Neuronal stem cell (in vitro differentiated cells): ENCODE measurements at regions not wholly inside any gene's neighbourhood (a gene's known extent, or its start where the extent isn't known, plus 50 kb on each side); places are given as distances from the start of the nearest gene placed in this dataset.

Experiments used
- DNase-seq: peaks from one replicate; pipeline ENCODE4 v3.0.0-alpha.2; 2013; ENCODE audit warnings: low spot score
- H2AFZ ChIP-seq: one replicate; pipeline ENCODE4 v1.6.1; 2013; ENCODE audit warnings: mild to moderate bottlenecking, low read length, inconsistent platforms
- H2AK5ac ChIP-seq: 2 replicates; pipeline ENCODE4 v1.6.1; 2013; ENCODE audit warnings: low read depth, mild to moderate bottlenecking, inconsistent platforms, low read length, moderate library complexity, mixed read lengths
- H2BK120ac ChIP-seq: 2 replicates; pipeline ENCODE4 v1.6.1; 2013; ENCODE audit warnings: low read depth, mild to moderate bottlenecking, inconsistent platforms, low read length, moderate library complexity, mixed read lengths
- H2BK12ac ChIP-seq: one replicate; pipeline ENCODE4 v1.6.1; 2013; ENCODE audit warnings: low read length, inconsistent platforms
- H2BK15ac ChIP-seq: 2 replicates; pipeline ENCODE4 v1.6.1; 2013; ENCODE audit warnings: mild to moderate bottlenecking, low read length, inconsistent platforms, mixed read lengths
- H2BK5ac ChIP-seq: one replicate; pipeline ENCODE4 v1.6.1; 2013; ENCODE audit warnings: inconsistent platforms, mild to moderate bottlenecking, low read length, moderate library complexity
- H3K14ac ChIP-seq: one replicate; pipeline ENCODE4 v1.6.1; 2013; ENCODE audit warnings: low read length, inconsistent platforms
- H3K18ac ChIP-seq: 2 replicates; pipeline ENCODE4 v1.6.1; 2013; ENCODE audit warnings: low read length, inconsistent platforms
- H3K23ac ChIP-seq: 2 replicates; pipeline ENCODE4 v1.6.1; 2013; ENCODE audit warnings: low read depth, mild to moderate bottlenecking, mixed read lengths, low read length, inconsistent platforms; ENCODE audit not compliant: poor library complexity
- H3K27ac ChIP-seq: replicated peaks from 3 replicates; pipeline ENCODE4 v1.5.1; 2013; ENCODE audit warnings: low read length, inconsistent platforms
- H3K27me3 ChIP-seq, 3 experiments: 2 replicates each; pipeline ENCODE4 v1.6.1; 2013; ENCODE audit warnings: low read length in 3 of 3, mild to moderate bottlenecking in 2 of 3, inconsistent platforms in 1 of 3, low read depth in 1 of 3, mixed read lengths in 1 of 3, moderate library complexity in 1 of 3; ENCODE audit not compliant: control insufficient read depth in 3 of 3, insufficient read depth in 3 of 3
- H3K36me3 ChIP-seq, 2 donors: replicated peaks in 1 of 2; 2 replicates each; pipeline ENCODE4 v1.6.1; 2013; ENCODE audit warnings: low read length in 2 of 2; ENCODE audit not compliant: control insufficient read depth in 2 of 2, insufficient read depth in 2 of 2
- H3K4ac ChIP-seq: 2 replicates; pipeline ENCODE4 v1.6.1; 2013; ENCODE audit warnings: inconsistent platforms, mild to moderate bottlenecking, low read length, moderate library complexity
- H3K4me1 ChIP-seq, 2 donors: 1 replicate in 1 of 2; 2 replicates in 1 of 2; pipeline ENCODE4 v1.6.1; 2013; ENCODE audit warnings: low read length in 2 of 2, low read depth in 1 of 2; ENCODE audit not compliant: control insufficient read depth in 2 of 2, insufficient read depth in 1 of 2
- H3K4me2 ChIP-seq: one replicate; pipeline ENCODE4 v1.6.1; 2013; ENCODE audit warnings: mild to moderate bottlenecking, low read length, inconsistent platforms; ENCODE audit not compliant: insufficient read depth, poor library complexity, severe bottlenecking
- H3K4me3 ChIP-seq, 2 donors: 2 replicates each; pipeline ENCODE4 v1.5.1; 2013; ENCODE audit warnings: low read length in 2 of 2, mild to moderate bottlenecking in 2 of 2, inconsistent platforms in 1 of 2, moderate library complexity in 1 of 2
- H3K79me1 ChIP-seq: one replicate; pipeline ENCODE4 v1.6.1; 2013; ENCODE audit warnings: low read depth, mild to moderate bottlenecking, inconsistent platforms, low read length, moderate library complexity
- H3K9ac ChIP-seq: one replicate; pipeline ENCODE4 v1.6.1; 2013; ENCODE audit warnings: mild to moderate bottlenecking, low read depth, low read length, inconsistent platforms; ENCODE audit not compliant: poor library complexity
- H3K9me3 ChIP-seq, 2 donors: replicated peaks in 1 of 2; 2 replicates each; pipeline versions ENCODE3 to v1.6.1; 2013; ENCODE audit warnings: low read length in 2 of 2, mild to moderate bottlenecking in 2 of 2, inconsistent platforms in 1 of 2, low read depth in 1 of 2, mixed read lengths in 1 of 2, moderate library complexity in 1 of 2; ENCODE audit not compliant: control insufficient read depth in 2 of 2, insufficient read depth in 1 of 2
- H4K8ac ChIP-seq: one replicate; pipeline ENCODE4 v1.6.1; 2013; ENCODE audit warnings: low read depth, mild to moderate bottlenecking, inconsistent platforms, low read length, moderate library complexity
- H4K91ac ChIP-seq: one replicate; pipeline ENCODE4 v1.6.1; 2013; ENCODE audit warnings: low read length, low read depth, mild to moderate bottlenecking, inconsistent platforms; ENCODE audit not compliant: poor library complexity
- WGBS, 2 donors: extraction: QIAGEN DNeasy Blood & Tissue Kit; methylation state at CpG; one replicate each; pipeline ENCODE4 v1.1.7; 2013; ENCODE audit warnings: missing lambda C conversion rate in 2 of 2, mixed read lengths in 1 of 2; ENCODE audit not compliant: insufficient read length in 2 of 2, insufficient replicate concordance in 1 of 2; ENCODE audit errors: extremely low coverage in 2 of 2; 5-methylcytosine and 5-hydroxymethylcytosine counted together

- Histone ChIP-seq H3K9ac (no peak overlapping the region), H3K9me3 (no peaks in the 10 kb centered on the region), H3K36me3 (no peaks in the 10 kb centered on the region), H2BK5ac (no peak overlapping the region), H2BK12ac (no peak overlapping the region), H4K91ac (no peak overlapping the region), H3K4me1 (peaks cover 0 to 2% of the 10 kb centered on the region in 2 donors), H3K79me1 (no peaks in the 10 kb centered on the region), H3K14ac (peak overlapping the region; percentile 75), H2BK120ac (no peak overlapping the region), H3K18ac (no peak overlapping the region), H3K4me2 (no peak overlapping the region), H3K4me3 (no peak overlapping the region), H2AK5ac (no peak overlapping the region), H3K27ac (no peak overlapping the region), H2AFZ (no peak overlapping the region), H2BK15ac (no peak overlapping the region), H4K8ac (no peak overlapping the region), H3K23ac (no peak overlapping the region), H3K27me3 (peaks cover 0 to 24% (median 0%) of the 10 kb centered on the region in 3 experiments), H3K4ac (no peak overlapping the region)
- DNase-seq = no peak
- WGBS, 2 donors = no CpG with 5 or more reads among the region's 8 CpGs
Observed at GRCh38 chr2:121038891-121039616, 245.9 kb downstream of the TFCP2L1 start.

GRCh38 chr2:121039679-121040078, 245.3 kb downstream of the TFCP2L1 start:
- no peak overlapping the region for H3K4me2 ChIP-seq
- no peak overlapping the region for H3K14ac ChIP-seq
- H2AFZ ChIP-seq = no peak overlapping the region
- no peak overlapping the region for H2BK120ac ChIP-seq
- H2BK15ac ChIP-seq = no peak overlapping the region
- no peak overlapping the region for H3K27ac ChIP-seq
- H3K36me3 ChIP-seq = no peaks in the 10 kb centered on the region
- DNase-seq = no peak
- H3K27me3 ChIP-seq = peaks cover 0 to 20% (median 0%) of the 10 kb centered on the region in 3 experiments
- H3K23ac ChIP-seq = no peak overlapping the region
- no peak overlapping the region for H4K8ac ChIP-seq
- no peak overlapping the region for H2BK5ac ChIP-seq
- no peak overlapping the region for H4K91ac ChIP-seq
- no peak overlapping the region for H2BK12ac ChIP-seq
- no peak overlapping the region for H3K18ac ChIP-seq
- H3K79me1 ChIP-seq = no peaks in the 10 kb centered on the region
- no peak overlapping the region for H3K4ac ChIP-seq
- no peak overlapping the region for H3K9ac ChIP-seq
- no peak overlapping the region for H2AK5ac ChIP-seq
- peaks cover 0 to 2% of the 10 kb centered on the region in 2 donors for H3K4me1 ChIP-seq
- no peak overlapping the region for H3K4me3 ChIP-seq
- H3K9me3 ChIP-seq = no peaks in the 10 kb centered on the region
- no CpG with 5 or more reads among the region's 3 CpGs for WGBS, 2 donors

GRCh38 chr2:121041516-121041915, 243.5 kb downstream of the TFCP2L1 start:
- Histone ChIP-seq H3K14ac (no peak overlapping the region), H3K4me1 (peaks cover 0 to 2% of the 10 kb centered on the region in 2 donors), H4K91ac (no peak overlapping the region), H4K8ac (no peak overlapping the region), H3K18ac (no peak overlapping the region), H3K4ac (no peak overlapping the region), H3K4me3 (no peak overlapping the region), H3K9ac (no peak overlapping the region), H2AK5ac (no peak overlapping the region), H2AFZ (no peak overlapping the region), H3K4me2 (no peak overlapping the region), H3K79me1 (no peaks in the 10 kb centered on the region), H3K23ac (no peak overlapping the region), H3K27me3 (peaks cover 0 to 16% (median 0%) of the 10 kb centered on the region in 3 experiments), H3K36me3 (no peaks in the 10 kb centered on the region), H3K9me3 (no peaks in the 10 kb centered on the region), H2BK15ac (no peak overlapping the region), H2BK5ac (no peak overlapping the region), H3K27ac (no peak overlapping the region), H2BK120ac (no peak overlapping the region), H2BK12ac (no peak overlapping the region)
- no peak for DNase-seq
- no CpG with 5 or more reads among the region's 1 CpG for WGBS, 2 donors

GRCh38 chr2:121043061-121043826, 241.8 kb downstream of the TFCP2L1 start:
- Histone ChIP-seq H4K8ac (no peak overlapping the region), H2BK12ac (no peak overlapping the region), H3K23ac (no peak overlapping the region), H3K4ac (no peak overlapping the region), H2AK5ac (no peak overlapping the region), H3K79me1 (no peaks in the 10 kb centered on the region), H3K9me3 (no peaks in the 10 kb centered on the region), H3K9ac (no peak overlapping the region), H3K4me3 (no peak overlapping the region), H3K14ac (peak overlapping the region; percentile 79), H3K27ac (no peak overlapping the region), H3K27me3 (peaks cover 0 to 15% (median 0%) of the 10 kb centered on the region in 3 experiments), H2AFZ (no peak overlapping the region), H2BK120ac (no peak overlapping the region), H2BK5ac (no peak overlapping the region), H3K4me1 (peaks cover 0 to 2% of the 10 kb centered on the region in 2 donors), H3K36me3 (no peaks in the 10 kb centered on the region), H4K91ac (no peak overlapping the region), H3K4me2 (no peak overlapping the region), H3K18ac (peak overlapping the region; percentile 53), H2BK15ac (peak overlapping the region; percentile 65)
- WGBS, 2 donors = no CpG with 5 or more reads among the region's 8 CpGs
- DNase-seq = no peak
